GM12873 (cell line): ENCODE measurements at regions not wholly inside any gene's neighbourhood (a gene's known extent, or its start where the extent isn't known, plus 50 kb on each side); places are given as distances from the start of the nearest gene placed in this dataset.

Experiments used
- CTCF ChIP-seq: IDR thresholded peaks from 2 replicates; pipeline ENCODE4 v1.5.1; 2012; ENCODE audit warnings: low read depth, mild to moderate bottlenecking, moderate library complexity, low read length, control low read depth; ENCODE audit not compliant: insufficient read depth; ENCODE audit errors: missing control alignments

- TF ChIP-seq CTCF = no peak
These were observed 1275.3 kb upstream of the TENM3 start for GRCh38 chr4:180967936-180968335.

- TF ChIP-seq CTCF = no peak
These were observed 1269.3 kb upstream of the TENM3 start for GRCh38 chr4:180973894-180974293.

- no peak for TF ChIP-seq CTCF
These were observed 1252.3 kb upstream of the TENM3 start for GRCh38 chr4:180990931-180991330.

GRCh38 chr4:180993244-180993836 is 1249.9 kb upstream of the TENM3 start:
- TF ChIP-seq CTCF = no peak

GRCh38 chr4:180994722-180995121 is 1248.5 kb upstream of the TENM3 start:
- TF ChIP-seq CTCF = no peak

GRCh38 chr4:180999217-180999616 is 1244.0 kb upstream of the TENM3 start:
- TF ChIP-seq CTCF = no peak

- TF ChIP-seq CTCF = no peak
These were observed 1239.1 kb upstream of the TENM3 start for GRCh38 chr4:181004056-181004455.
